Psoas muscle (tissue), 7 donors: ENCODE measurements at regions not wholly inside any gene's neighbourhood (a gene's known extent, or its start where the extent isn't known, plus 50 kb on each side); places are given as distances from the start of the nearest gene placed in this dataset.

Source experiments
- ATAC-seq, 4 donors: fragments of 200-7000 bp; cut with Tn5 transposase; one replicate each; pipeline ENCODE4 v1.9.1; 2020; ENCODE audit warnings: moderate library complexity in 3 of 4, mild to moderate bottlenecking in 2 of 4
- DNase-seq, 2 donors: peaks; one replicate each; pipeline ENCODE4 v3.0.0-alpha.2; 2020
- H3K27ac ChIP-seq: fragments of 200-600 bp; one replicate; pipeline ENCODE4 v1.8.0; 2022
- H3K27me3 ChIP-seq, 3 donors: fragments of 200-600 bp in 1 of 3; one replicate each; pipeline versions ENCODE4 v1.6.1 to v1.8.0; 2013 to 2022; ENCODE audit warnings: low read length in 2 of 3, mild to moderate bottlenecking in 2 of 3, moderate library complexity in 1 of 3; ENCODE audit not compliant: insufficient read depth in 3 of 3
- H3K36me3 ChIP-seq, 2 donors: fragments of 200-600 bp in 1 of 2; one replicate each; pipeline versions ENCODE4 v1.6.1 to v1.8.0; 2013 to 2022; ENCODE audit warnings: low read depth in 1 of 2, mild to moderate bottlenecking in 1 of 2, moderate library complexity in 1 of 2; ENCODE audit not compliant: insufficient read depth in 1 of 2
- H3K4me1 ChIP-seq: fragments of 200-600 bp; one replicate; pipeline ENCODE4 v1.8.0; 2022
- H3K4me3 ChIP-seq: fragments of 200-600 bp; one replicate; pipeline ENCODE4 v1.8.0; 2022; ENCODE audit warnings: mild to moderate bottlenecking
- H3K9me3 ChIP-seq: fragments of 200-600 bp; one replicate; pipeline ENCODE4 v1.8.0; 2022
- CTCF ChIP-seq: fragments of 200-600 bp; IDR thresholded peaks from one replicate; pipeline ENCODE4 v1.8.0; 2022; ENCODE audit warnings: antibody characterized with exemption
- WGBS, 3 donors: extraction: QIAGEN DNeasy Blood & Tissue Kit; methylation state at CpG; one replicate each; pipeline versions ENCODE4 v1.1.6 to v1.1.7; 2013; 5-methylcytosine and 5-hydroxymethylcytosine counted together
- intact Hi-C, 2 donors: fragments of 100-400 bp; cut with DNase I; formaldehyde crosslinking; loops; one replicate each; pipeline versions ENCODE4 v1.11.0 to v1.14.2; 2022
- donor health status: healthy with polysubstance abuse.
- donor health status: DM: no; HTN: no; CAD: no; lungs with moderate emphysema.
- donor health status: Bipolar disorder and iron deficiency.
- donor health status: healthy.
- donor health status: DM: yes; HTN: yes; CAD: no.
- donor health status: DM: no; HTN: no; CAD: no.
- donor health status: DM: yes; HTN: yes; CAD: no.

GRCh38 chr6:51161752-51162151 lies 343.1 kb downstream of the TFAP2B start:
- no peak for TF ChIP-seq CTCF
- intact Hi-C loops = no loop called here
- H3K4me3 ChIP-seq = no peak overlapping the region
- DNase-seq (no peak), ATAC-seq (no peak)
- H3K36me3 ChIP-seq = no peaks in the 10 kb centered on the region
- H3K4me1 ChIP-seq = no peaks in the 10 kb centered on the region
- no peak overlapping the region for H3K27ac ChIP-seq
- H3K27me3 ChIP-seq = peaks cover 0 to 2% (median 0%) of the 10 kb centered on the region in 3 donors
- H3K9me3 ChIP-seq = peaks cover 7% of the 10 kb centered on the region

- ATAC-seq (no peak), DNase-seq (no peak)
- TF ChIP-seq CTCF = no peak
Measured at GRCh38 chr6:51163843-51164529, 345.3 kb downstream of the TFAP2B start.

GRCh38 chr6:51166914-51167313 lies 348.2 kb downstream of the TFAP2B start:
- Histone ChIP-seq H3K27me3 (peaks cover 0 to 1% (median 0%) of the 10 kb centered on the region in 3 donors), H3K27ac (no peak overlapping the region), H3K9me3 (peaks cover 7% of the 10 kb centered on the region), H3K4me3 (no peak overlapping the region), H3K36me3 (no peaks in the 10 kb centered on the region), H3K4me1 (no peaks in the 10 kb centered on the region)
- ATAC-seq (no peak), DNase-seq (no peak)
- WGBS, 3 donors = 35 to 70% (median 52%) methylated on average over 1 of the region's 1 CpG
- intact Hi-C loops = no loop called here
- TF ChIP-seq CTCF = no peak

More at GRCh38 chr6:51163843-51164529, 345.3 kb downstream of the TFAP2B start:
- H3K36me3 ChIP-seq = no peaks in the 10 kb centered on the region
- H3K4me3 ChIP-seq = no peak overlapping the region
- intact Hi-C loops = no loop called here
- H3K27me3 ChIP-seq = peaks cover 0 to 2% (median 0%) of the 10 kb centered on the region in 3 donors
- H3K9me3 ChIP-seq = peaks cover 7% of the 10 kb centered on the region
- H3K27ac ChIP-seq = no peak overlapping the region
- 76 to 86% (median 80%) methylated on average over 6 of the region's 6 CpGs for WGBS, 3 donors
- H3K4me1 ChIP-seq = no peaks in the 10 kb centered on the region

GRCh38 chr6:51167468-51167867 lies 348.8 kb downstream of the TFAP2B start:
- Histone ChIP-seq H3K4me1 (no peaks in the 10 kb centered on the region), H3K4me3 (no peak overlapping the region), H3K27ac (no peak overlapping the region), H3K36me3 (no peaks in the 10 kb centered on the region), H3K9me3 (peaks cover 7% of the 10 kb centered on the region), H3K27me3 (no peaks in the 10 kb centered on the region)
- intact Hi-C loops = no loop called here
- TF ChIP-seq CTCF = no peak
- ATAC-seq = no peak
- no peak for DNase-seq
- 31 to 45% (median 41%) methylated on average over 1 of the region's 1 CpG for WGBS, 3 donors

- Histone ChIP-seq H3K27me3 (no peaks in the 10 kb centered on the region), H3K4me3 (no peak overlapping the region), H3K36me3 (no peaks in the 10 kb centered on the region), H3K27ac (no peak overlapping the region), H3K4me1 (no peaks in the 10 kb centered on the region), H3K9me3 (no peaks in the 10 kb centered on the region)
- intact Hi-C loops = no loop called here
- TF ChIP-seq CTCF = no peak
- WGBS, 3 donors = 66 to 78% (median 68%) methylated on average over 3 of the region's 3 CpGs
- DNase-seq (no peak), ATAC-seq (no peak)
Measured at GRCh38 chr6:51182827-51183226, 364.2 kb downstream of the TFAP2B start.
